ENCODE measurements at regions not wholly inside any gene's neighbourhood (a gene's known extent, or its start where the extent isn't known, plus 50 kb on each side); places are given as distances from the start of the nearest gene placed in this dataset.

DNA sequence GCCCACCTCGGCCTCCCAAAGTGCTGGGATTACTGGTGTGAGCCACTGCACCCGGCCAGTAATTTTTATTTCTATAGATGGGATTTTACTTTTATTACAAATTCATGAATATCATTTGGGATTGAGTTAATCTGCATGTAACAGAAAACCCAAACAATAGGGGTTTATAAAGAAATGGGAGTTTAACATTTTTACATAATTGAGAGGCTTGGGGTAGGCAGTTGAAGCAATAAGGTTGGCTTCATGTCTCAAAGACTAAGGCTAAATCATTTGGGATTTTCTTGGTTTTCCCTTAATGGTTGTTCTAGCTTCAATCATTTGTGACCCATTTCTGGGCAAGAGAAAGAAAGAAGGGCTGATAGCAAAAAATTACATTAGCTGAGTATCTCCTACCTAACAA, 118.7 kb upstream of the FOXD3 start:
- peaks cover 23% of the 10 kb centered on the region for H3K4me1 Mint-ChIP-seq
- H3K27ac ChIP-seq (ENCODE audit: low read depth, low read length): no peak overlapping the region
- H3K9me3 ChIP-seq (ENCODE audit: control insufficient read depth, low read length): peaks cover 6% of the 10 kb centered on the region
- no peak overlapping the region for H3K9ac ChIP-seq (ENCODE audit: extremely low read depth, low read length, poor library complexity, severe bottlenecking)
- no peak for DNase-seq
- WGBS, 2 experiments (ENCODE audit: insufficient coverage in 1 of 2, insufficient read length in 1 of 2): 92% methylated on average over 1 of the region's 2 CpGs; no CpG with 5 or more reads in 1 of the 2 experiments
- no peaks in the 10 kb centered on the region for H3K36me3 Mint-ChIP-seq (ENCODE audit: low read depth)
- H3K4me1 ChIP-seq (ENCODE audit: control insufficient read depth, insufficient read depth, low read length): peaks cover 4% of the 10 kb centered on the region
- no peak overlapping the region for H3K27ac Mint-ChIP-seq
- H3K27me3 Mint-ChIP-seq (ENCODE audit: insufficient read depth): peaks cover 21% of the 10 kb centered on the region
- H3K4me3 ChIP-seq (ENCODE audit: low read length): no peak overlapping the region
- no peaks in the 10 kb centered on the region for H3K36me3 ChIP-seq (ENCODE audit: control insufficient read depth, insufficient read depth, low read length)
- no peak overlapping the region for H3K4me3 Mint-ChIP-seq
- no peaks in the 10 kb centered on the region for H3K27me3 ChIP-seq (ENCODE audit: control insufficient read depth, insufficient read depth, low read length, poor library complexity, severe bottlenecking)
- TF ChIP-seq, protein P1, sequence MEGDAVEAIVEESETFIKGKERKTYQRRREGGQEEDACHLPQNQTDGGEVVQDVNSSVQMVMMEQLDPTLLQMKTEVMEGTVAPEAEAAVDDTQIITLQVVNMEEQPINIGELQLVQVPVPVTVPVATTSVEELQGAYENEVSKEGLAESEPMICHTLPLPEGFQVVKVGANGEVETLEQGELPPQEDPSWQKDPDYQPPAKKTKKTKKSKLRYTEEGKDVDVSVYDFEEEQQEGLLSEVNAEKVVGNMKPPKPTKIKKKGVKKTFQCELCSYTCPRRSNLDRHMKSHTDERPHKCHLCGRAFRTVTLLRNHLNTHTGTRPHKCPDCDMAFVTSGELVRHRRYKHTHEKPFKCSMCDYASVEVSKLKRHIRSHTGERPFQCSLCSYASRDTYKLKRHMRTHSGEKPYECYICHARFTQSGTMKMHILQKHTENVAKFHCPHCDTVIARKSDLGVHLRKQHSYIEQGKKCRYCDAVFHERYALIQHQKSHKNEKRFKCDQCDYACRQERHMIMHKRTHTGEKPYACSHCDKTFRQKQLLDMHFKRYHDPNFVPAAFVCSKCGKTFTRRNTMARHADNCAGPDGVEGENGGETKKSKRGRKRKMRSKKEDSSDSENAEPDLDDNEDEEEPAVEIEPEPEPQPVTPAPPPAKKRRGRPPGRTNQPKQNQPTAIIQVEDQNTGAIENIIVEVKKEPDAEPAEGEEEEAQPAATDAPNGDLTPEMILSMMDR (conservative IDR thresholded peaks at IDR 0.05): no peak
- peaks cover 11% of the 10 kb centered on the region for H3K9me3 Mint-ChIP-seq

DNA sequence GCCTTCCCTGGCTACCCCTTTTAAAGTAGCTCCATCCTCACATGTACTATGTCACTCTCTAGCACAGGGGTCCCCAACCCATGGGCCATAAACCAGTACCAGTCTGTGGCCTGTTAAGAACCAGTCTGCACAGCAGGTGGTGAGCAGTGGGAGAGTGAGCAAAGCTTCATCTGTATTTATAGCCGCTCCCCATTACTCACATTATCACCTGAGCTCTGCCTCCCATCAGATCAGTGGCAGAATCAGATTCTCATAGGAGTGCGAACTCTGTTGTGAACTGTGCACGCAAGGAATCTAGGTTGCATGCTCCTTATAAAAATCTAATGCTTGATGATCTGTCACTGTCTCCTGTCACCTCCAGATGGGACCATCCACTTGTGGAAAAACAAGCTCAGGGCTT, 116.6 kb upstream of the FOXD3 start:
- no peak overlapping the region for H3K9ac ChIP-seq (ENCODE audit: extremely low read depth, low read length, poor library complexity, severe bottlenecking)
- H3K27me3 Mint-ChIP-seq (ENCODE audit: insufficient read depth): peaks cover 14% of the 10 kb centered on the region

DNA sequence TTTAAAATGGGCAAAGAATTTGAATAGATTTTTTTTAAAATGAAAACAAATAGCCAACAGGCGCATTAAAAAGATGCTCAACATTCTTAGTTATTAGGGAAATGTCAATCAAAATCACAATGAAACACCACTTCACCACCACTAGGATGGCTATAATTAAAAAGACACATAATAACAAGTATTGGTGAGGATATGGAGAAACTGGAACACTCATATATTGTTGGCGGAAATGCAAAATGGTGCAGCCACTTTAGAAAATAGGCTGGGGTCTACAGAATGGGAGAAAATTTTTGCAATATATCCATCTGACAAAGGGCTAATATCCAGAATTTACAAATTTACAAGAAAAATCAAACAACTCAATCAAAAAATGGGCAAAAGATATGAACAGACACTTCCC, 107.8 kb upstream of the FOXD3 start:
- peaks cover 8% of the 10 kb centered on the region for H3K9me3 Mint-ChIP-seq
- H3K4me3 Mint-ChIP-seq: no peak overlapping the region
- Histone ChIP-seq H3K36me3 (ENCODE audit: control insufficient read depth, insufficient read depth, low read length) (no peaks in the 10 kb centered on the region), H3K27me3 (ENCODE audit: control insufficient read depth, insufficient read depth, low read length, poor library complexity, severe bottlenecking) (no peaks in the 10 kb centered on the region), H3K27ac (ENCODE audit: low read depth, low read length) (no peak overlapping the region), H3K9me3 (ENCODE audit: control insufficient read depth, low read length) (peaks cover 6% of the 10 kb centered on the region), H3K4me1 (ENCODE audit: control insufficient read depth, insufficient read depth, low read length) (no peaks in the 10 kb centered on the region), H3K4me3 (ENCODE audit: low read length) (no peak overlapping the region), H3K9ac (ENCODE audit: extremely low read depth, low read length, poor library complexity, severe bottlenecking) (no peak overlapping the region)
- no peak for DNase-seq
- H3K27me3 Mint-ChIP-seq (ENCODE audit: insufficient read depth): no peaks in the 10 kb centered on the region
- 96% methylated on average over 2 of the region's 2 CpGs; no CpG with 5 or more reads in 1 of the 2 experiments for WGBS, 2 experiments (ENCODE audit: insufficient coverage in 1 of 2, insufficient read length in 1 of 2)
- no peak overlapping the region for H3K27ac Mint-ChIP-seq
- TF ChIP-seq, protein P1 (conservative IDR thresholded peaks at IDR 0.05): no peak
- H3K4me1 Mint-ChIP-seq: no peaks in the 10 kb centered on the region
- H3K36me3 Mint-ChIP-seq (ENCODE audit: low read depth): peaks cover 4% of the 10 kb centered on the region

More for the DNA sequence above, 116.6 kb upstream of the FOXD3 start:
- H3K4me1 ChIP-seq (ENCODE audit: control insufficient read depth, insufficient read depth, low read length): no peaks in the 10 kb centered on the region
- DNase-seq: no peak
- H3K27ac ChIP-seq (ENCODE audit: low read depth, low read length): no peak overlapping the region
- WGBS, 2 experiments (ENCODE audit: insufficient coverage in 1 of 2, insufficient read length in 1 of 2): 95 to 100% methylated on average over 3 of the region's 3 CpGs
- Mint-ChIP-seq H3K4me1 (peaks cover 4% of the 10 kb centered on the region), H3K27ac (no peak overlapping the region), H3K4me3 (no peak overlapping the region), H3K36me3 (ENCODE audit: low read depth) (no peaks in the 10 kb centered on the region), H3K9me3 (peaks cover 11% of the 10 kb centered on the region)
- no peak overlapping the region for H3K4me3 ChIP-seq (ENCODE audit: low read length)
- no peaks in the 10 kb centered on the region for H3K27me3 ChIP-seq (ENCODE audit: control insufficient read depth, insufficient read depth, low read length, poor library complexity, severe bottlenecking)
- no peaks in the 10 kb centered on the region for H3K36me3 ChIP-seq (ENCODE audit: control insufficient read depth, insufficient read depth, low read length)
- TF ChIP-seq, protein P1 (conservative IDR thresholded peaks at IDR 0.05): no peak
- peaks cover 6% of the 10 kb centered on the region for H3K9me3 ChIP-seq (ENCODE audit: control insufficient read depth, low read length)
